ENCODE measurements at regions not wholly inside any gene's neighbourhood (a gene's known extent, or its start where the extent isn't known, plus 50 kb on each side); places are given as distances from the start of the nearest gene placed in this dataset.
A peak's percentile ranks its signal among the peaks of the same experiment; 100 is the strongest.

GRCh38 chr13:26985285-26985878, 186.2 kb downstream of the USP12 start:
- intact Hi-C loops (cut with micrococcal nuclease): loop anchor here (1.0 to 10.0 kb wide), 5 partner anchors 38 to 999 kb away; partner anchors contain the start of gene URAD
- Histone ChIP-seq H3K27me3 (ENCODE audit: insufficient read depth, low read length) (no peaks in the 10 kb centered on the region), H3K36me3 (ENCODE audit: control insufficient read depth in 1 of 2, insufficient read depth in 2 of 2, low read length in 2 of 2) (no peaks in the 10 kb centered on the region), H3K9me2 (ENCODE audit: insufficient read depth) (no peaks in the 10 kb centered on the region), H3K9me3 (ENCODE audit: control insufficient read depth in 1 of 2, insufficient read depth in 1 of 2, low read depth in 1 of 2, low read length in 2 of 2) (no peaks in the 10 kb centered on the region), H3K4me1 (ENCODE audit: control insufficient read depth in 1 of 2, insufficient read depth in 2 of 2, low read length in 2 of 2) (peaks cover 0 to 3% of the 10 kb centered on the region in 2 experiments; a peak in 1 of 4 replicates), H2AFZ (ENCODE audit: low read depth, low read length, poor library complexity, severe bottlenecking) (peak overlapping the region; percentile 85), H3K4me3 (replicated peaks in 1 of 2; ENCODE audit: low read depth in 1 of 2, low read length in 2 of 2) (no peak overlapping the region), H4K20me1 (ENCODE audit: insufficient read depth) (no peaks in the 10 kb centered on the region), H3K9ac (ENCODE audit: low read length) (no peak overlapping the region), H3K4me2 (ENCODE audit: low read length) (peak overlapping the region; percentile 60), H3K27ac (ENCODE audit: low read depth, low read length) (no peak overlapping the region), H3K79me2 (ENCODE audit: insufficient read depth, low read length) (no peaks in the 10 kb centered on the region)
- ChIA-PET POLR2A (interaction anchor here (0.5 to 1.8 kb wide), 4 partner anchors 369 to 377 kb away, joined by 3 to 5 read pairs (median 3); no protein-coding TSS in a partner anchor), CTCF (interaction anchor here (0.7 to 3.2 kb wide), 22 partner anchors 10 to 1013 kb away, joined by 3 to 106 read pairs (median 5); partner anchors contain the start of gene RASL11A), RAD21 (ENCODE audit: low non-redundant PET in 1 of 2, low total read pairs in 2 of 2, uncharacterized antibody in 2 of 2, unreplicated experiment in 2 of 2) (interaction anchor here (1.0 to 2.4 kb wide), 9 partner anchors 38 to 376 kb away, joined by 3 to 13 read pairs (median 8); no protein-coding TSS in a partner anchor)
- ATAC-seq (peak; percentile 94), DNase-seq (ENCODE audit: low read depth, low spot score) (peak; percentile 76)
- TF ChIP-seq RAD21 (IDR thresholded peaks at IDR 0.05; ENCODE audit: low read depth): peak; percentile 97
- TF ChIP-seq ZBTB33 (IDR thresholded peaks at IDR 0.05; ENCODE audit: extremely low read depth, insufficient replicate concordance, low read length): no peak
- TF ChIP-seq CTCF (IDR thresholded peaks at IDR 0.05 in 2 of 3, conservative IDR thresholded peaks at IDR 0.05 in 1 of 3; ENCODE audit: borderline replicate concordance in 1 of 3, insufficient read depth in 1 of 3, low read depth in 2 of 3, low read length in 2 of 3): peak; percentile 68 to 87 (median 86)
- BruUV-seq (replicated peaks): no TSS peak
